H1 (cell line): ENCODE measurements at regions not wholly inside any gene's neighbourhood (a gene's known extent, or its start where the extent isn't known, plus 50 kb on each side); places are given as distances from the start of the nearest gene placed in this dataset.

ENCODE experiments used
- CTCF ChIA-PET: fragments of 300-600 bp; sonication (Branson Sonifier 250); formaldehyde crosslinking; loops from one replicate; lab custom pipeline; 2021; ENCODE audit not compliant: partially characterized antibody; lab: Charles Lee
- POLR2A ChIA-PET: fragments of 300-600 bp; sonication (Branson Sonifier 250); formaldehyde crosslinking; loops from one replicate; lab custom pipeline; 2021; ENCODE audit warnings: inconsistent platforms; ENCODE audit not compliant: partially characterized antibody; lab: Charles Lee
- DNase-seq, 2 experiments: peaks; one replicate each; pipeline versions ENCODE4 v3.0.0 to v3.0.0-alpha.2; 2010 to 2022; ENCODE audit warnings: low spot score in 2 of 2, low read depth in 1 of 2, mixed read lengths in 1 of 2
- FAIRE-seq: peaks from 2 replicates; lab custom pipeline; 2011; peaks lifted over from hg19 to GRCh38; lab: Jason Lieb, UNC
- H2AFZ ChIP-seq: 2 replicates; pipeline ENCODE4 v1.8.1; 2012; ENCODE audit warnings: low read length, inconsistent platforms
- H2AK5ac ChIP-seq: 2 replicates; pipeline ENCODE4 v1.6.1; 2013; ENCODE audit warnings: low read depth, low read length
- H2BK120ac ChIP-seq: replicated peaks from 2 replicates; pipeline ENCODE3; 2013; ENCODE audit warnings: low read depth, low read length, inconsistent platforms
- H2BK12ac ChIP-seq: 2 replicates; pipeline ENCODE4 v1.6.1; 2013; ENCODE audit warnings: low read depth, low read length
- H2BK15ac ChIP-seq: 2 replicates; pipeline ENCODE4 v1.6.1; 2013; ENCODE audit warnings: low read length
- H2BK20ac ChIP-seq: 2 replicates; pipeline ENCODE4 v1.6.1; 2013; ENCODE audit warnings: low read length
- H2BK5ac ChIP-seq: 2 replicates; pipeline ENCODE4 v1.6.1; 2013; ENCODE audit warnings: low read depth, low read length
- H3K14ac ChIP-seq: 2 replicates; pipeline ENCODE4 v1.6.1; 2013; ENCODE audit warnings: inconsistent platforms; ENCODE audit not compliant: insufficient read length
- H3K18ac ChIP-seq: 2 replicates; pipeline ENCODE4 v1.6.1; 2013; ENCODE audit warnings: low read length; ENCODE audit errors: extremely low read depth
- H3K23ac ChIP-seq: 2 replicates; pipeline ENCODE4 v1.6.1; 2013; ENCODE audit warnings: inconsistent platforms; ENCODE audit not compliant: insufficient read length
- H3K23me2 ChIP-seq: 2 replicates; pipeline ENCODE4 v1.6.1; 2013; ENCODE audit warnings: low read depth, low read length
- H3K27ac ChIP-seq: 2 replicates; pipeline ENCODE4 v1.6.1; 2011; ENCODE audit warnings: low read depth, low read length, inconsistent platforms
- H3K27me3 ChIP-seq, 4 experiments: replicated peaks in 1 of 4; 1 replicate in 1 of 4; 2 replicates in 3 of 4; pipeline versions ENCODE4 v1.6.1 to v1.8.1; 2011 to 2013; ENCODE audit warnings: low read length in 3 of 4, mild to moderate bottlenecking in 3 of 4, inconsistent platforms in 2 of 4, mixed read lengths in 2 of 4, moderate library complexity in 1 of 4; ENCODE audit not compliant: control insufficient read depth in 3 of 4, insufficient read depth in 3 of 4; ENCODE audit errors: extremely low read depth in 1 of 4
- H3K36me3 ChIP-seq, 4 experiments: 2 replicates each; pipeline versions ENCODE4 v1.6.1 to v1.8.1; 2011 to 2013; ENCODE audit warnings: mild to moderate bottlenecking in 4 of 4, low read length in 3 of 4, moderate library complexity in 2 of 4, control low read depth in 1 of 4, inconsistent platforms in 1 of 4; ENCODE audit not compliant: insufficient read depth in 4 of 4, control insufficient read depth in 2 of 4
- H3K4ac ChIP-seq: replicated peaks from 2 replicates; pipeline ENCODE3; 2013; ENCODE audit warnings: low read length, low read depth, mixed read lengths, inconsistent platforms; ENCODE audit not compliant: insufficient read length
- H3K4me1 ChIP-seq, 4 experiments: replicated peaks in 1 of 4; 1 replicate in 1 of 4; 2 replicates in 3 of 4; pipeline versions ENCODE4 v1.6.1 to v1.8.1; 2011 to 2013; ENCODE audit warnings: low read length in 3 of 4, inconsistent platforms in 2 of 4, mixed read lengths in 1 of 4; ENCODE audit not compliant: insufficient read depth in 4 of 4, control insufficient read depth in 3 of 4
- H3K4me2 ChIP-seq, 2 experiments: 2 replicates each; pipeline versions ENCODE4 v1.6.1 to v1.8.1; 2011 to 2013; ENCODE audit warnings: low read depth in 2 of 2, low read length in 2 of 2, control low read depth in 1 of 2, inconsistent platforms in 1 of 2, mild to moderate bottlenecking in 1 of 2; ENCODE audit not compliant: insufficient read depth in 1 of 2
- H3K4me3 ChIP-seq, 4 experiments: fragments of 200-600, 300-600 bp in 1 of 4; sonication (generic), shearing (Covaris generic), sonication (Bioruptor Twin) in 1 of 4; 2 replicates each; pipeline versions ENCODE4 v1.5.1 to v1.8.1; 2011 to 2016; ENCODE audit warnings: low read length in 4 of 4, low read depth in 3 of 4, control low read depth in 2 of 4, inconsistent platforms in 2 of 4, mild to moderate bottlenecking in 2 of 4, mixed read lengths in 1 of 4, moderate library complexity in 1 of 4; ENCODE audit not compliant: insufficient read depth in 2 of 4; ENCODE audit errors: extremely low read depth in 1 of 4
- H3K56ac ChIP-seq: replicated peaks from 2 replicates; pipeline ENCODE3; 2013; ENCODE audit warnings: low read depth, mild to moderate bottlenecking, mixed read lengths, low read length, inconsistent platforms; ENCODE audit not compliant: insufficient read length
- H3K79me1 ChIP-seq: 2 replicates; pipeline ENCODE4 v1.6.1; 2013; ENCODE audit warnings: low read depth, low read length, control low read depth
- H3K79me2 ChIP-seq, 2 experiments: 2 replicates each; pipeline versions ENCODE4 v1.6.1 to v1.8.1; 2012 to 2013; ENCODE audit warnings: low read length in 2 of 2, mild to moderate bottlenecking in 2 of 2, inconsistent platforms in 1 of 2; ENCODE audit not compliant: insufficient read depth in 2 of 2, control insufficient read depth in 1 of 2
- H3K9ac ChIP-seq, 4 experiments: replicated peaks in 1 of 4; 1 replicate in 1 of 4; 2 replicates in 3 of 4; pipeline versions ENCODE4 v1.6.1 to v1.8.1; 2011 to 2013; ENCODE audit warnings: low read depth in 3 of 4, low read length in 3 of 4, control low read depth in 2 of 4, mild to moderate bottlenecking in 2 of 4, moderate library complexity in 2 of 4, inconsistent platforms in 1 of 4; ENCODE audit errors: extremely low read depth in 1 of 4
- H3K9me3 ChIP-seq, 2 experiments: 2 replicates each; pipeline versions ENCODE4 v1.6.1 to v1.8.1; 2012 to 2013; ENCODE audit warnings: mild to moderate bottlenecking in 2 of 2, moderate library complexity in 2 of 2, control low read depth in 1 of 2, inconsistent platforms in 1 of 2, low read depth in 1 of 2, low read length in 1 of 2, mixed read lengths in 1 of 2; ENCODE audit not compliant: insufficient read depth in 2 of 2
- H4K20me1 ChIP-seq, 2 experiments: replicated peaks in 1 of 2; 2 replicates each; pipeline versions ENCODE3 to v1.8.1; 2011 to 2013; ENCODE audit warnings: inconsistent platforms in 2 of 2, low read length in 2 of 2, mild to moderate bottlenecking in 1 of 2; ENCODE audit not compliant: insufficient read depth in 2 of 2, control insufficient read depth in 1 of 2
- H4K5ac ChIP-seq: 2 replicates; pipeline ENCODE4 v1.6.1; 2013; ENCODE audit warnings: low read length, low read depth, mixed read lengths, inconsistent platforms; ENCODE audit not compliant: insufficient read length
- H4K8ac ChIP-seq: 2 replicates; pipeline ENCODE4 v1.8.0; 2013; ENCODE audit warnings: mild to moderate bottlenecking, moderate library complexity, low read length, inconsistent platforms; ENCODE audit not compliant: insufficient read depth; ENCODE audit errors: extremely low read depth
- H4K91ac ChIP-seq: replicated peaks from 2 replicates; pipeline ENCODE3; 2013; ENCODE audit warnings: low read length, mixed read lengths, inconsistent platforms; ENCODE audit not compliant: insufficient read length
- BRCA1 ChIP-seq: IDR thresholded peaks from 2 replicates; pipeline ENCODE4 v1.6.1; 2012; ENCODE audit warnings: low read depth, low read length, improper control_type of control experiment
- CTBP2 ChIP-seq: IDR thresholded peaks from 2 replicates; pipeline ENCODE4 v1.7.0; 2011; ENCODE audit warnings: borderline replicate concordance, mild to moderate bottlenecking, moderate library complexity, mixed read lengths, low read length; ENCODE audit not compliant: insufficient read depth, insufficient read length
- EZH2 ChIP-seq: fragments of 200-600 bp; sonication (generic); IDR thresholded peaks from 2 replicates; pipeline ENCODE4 v1.7.1; 2012; ENCODE audit warnings: low read depth, mild to moderate bottlenecking, moderate library complexity, low read length, inconsistent platforms; ENCODE audit not compliant: severe bottlenecking
- JUN ChIP-seq: IDR thresholded peaks from 2 replicates; pipeline ENCODE4 v1.6.1; 2011; ENCODE audit warnings: low read depth, mild to moderate bottlenecking, improper control_type of control experiment, low read length
- JUND ChIP-seq: IDR thresholded peaks from 2 replicates; pipeline ENCODE4 v1.6.1; 2011; ENCODE audit warnings: mild to moderate bottlenecking, improper control_type of control experiment, low read length
- RBBP5 ChIP-seq: IDR thresholded peaks from 2 replicates; pipeline ENCODE4 v1.7.1; 2012; ENCODE audit warnings: low read depth, mild to moderate bottlenecking, inconsistent platforms, low read length, moderate library complexity, borderline replicate concordance
- SIN3A ChIP-seq, 2 experiments: IDR thresholded peaks in 1 of 2; conservative IDR thresholded peaks in 1 of 2; 2 replicates each; pipeline ENCODE4 v1.6.1; 2011 to 2012; ENCODE audit warnings: low read length in 2 of 2, improper control_type of control experiment in 1 of 2, low read depth in 1 of 2, mild to moderate bottlenecking in 1 of 2
- TAF1 ChIP-seq: IDR thresholded peaks from 2 replicates; pipeline ENCODE4 v1.6.1; 2011; ENCODE audit warnings: mild to moderate bottlenecking, low read depth, low read length
- TCF12 ChIP-seq: IDR thresholded peaks from 2 replicates; pipeline ENCODE4 v1.6.1; 2011; ENCODE audit warnings: low read depth, mild to moderate bottlenecking, low read length
- WGBS, 2 experiments: shearing (Covaris generic) in 1 of 2; methylation state at CpG; one replicate each; pipeline versions ENCODE4 v1.1.6 to v1.1.7; 2013 to 2015; ENCODE audit warnings: low lambda C conversion rate in 2 of 2, mixed read lengths in 2 of 2, inconsistent platforms in 1 of 2, low coverage in 1 of 2, missing lambda C conversion rate in 1 of 2; ENCODE audit not compliant: insufficient replicate concordance in 2 of 2, insufficient coverage in 1 of 2, insufficient read length in 1 of 2; ENCODE audit errors: extremely low coverage in 1 of 2, missing lambda C conversion rate in 1 of 2; 5-methylcytosine and 5-hydroxymethylcytosine counted together

DNA sequence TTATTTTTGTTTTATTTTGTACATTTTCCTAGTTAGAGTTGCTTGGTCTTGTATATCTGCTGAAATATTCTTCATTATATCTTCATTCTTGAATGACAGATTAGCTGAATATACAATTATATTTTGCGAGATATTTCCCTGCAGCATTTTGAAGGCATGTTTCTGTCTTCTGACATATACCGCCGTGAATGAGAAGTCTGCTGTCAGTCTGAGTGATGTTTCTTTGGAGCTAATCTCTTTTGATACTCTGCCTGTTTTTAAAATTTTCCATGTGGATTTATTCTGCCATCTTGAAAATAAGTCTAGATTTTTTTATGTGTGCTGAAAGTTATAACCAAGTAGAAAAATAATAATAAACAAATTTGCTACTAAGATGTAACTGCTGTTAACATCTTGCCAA, 148.5 kb downstream of the MAGEC1 start:
- Histone ChIP-seq H3K23me2 (no peaks in the 10 kb centered on the region), H3K56ac (no peak overlapping the region), H4K8ac (no peak overlapping the region), H4K91ac (no peak overlapping the region), H3K4me3 (no peak overlapping the region), H3K9me3 (no peaks in the 10 kb centered on the region), H3K36me3 (no peaks in the 10 kb centered on the region), H4K5ac (no peak overlapping the region), H3K79me2 (no peaks in the 10 kb centered on the region), H3K27me3 (no peaks in the 10 kb centered on the region), H2AFZ (no peak overlapping the region), H4K20me1 (no peaks in the 10 kb centered on the region), H3K27ac (no peak overlapping the region), H3K4ac (no peak overlapping the region), H3K18ac (no peak overlapping the region), H2BK120ac (no peak overlapping the region), H3K4me2 (no peak overlapping the region), H3K9ac (no peak overlapping the region), H3K23ac (no peak overlapping the region), H3K79me1 (no peaks in the 10 kb centered on the region), H2BK5ac (no peak overlapping the region), H2BK12ac (no peak overlapping the region), H2BK15ac (no peak overlapping the region), H3K14ac (no peak overlapping the region), H2BK20ac (no peak overlapping the region), H3K4me1 (no peaks in the 10 kb centered on the region), H2AK5ac (no peak overlapping the region)
- FAIRE-seq = no peak
- no peak for DNase-seq
- ChIA-PET POLR2A (no interaction called here), CTCF (no interaction called here)
- WGBS, 2 experiments = 88% methylated on average over 3 of the region's 3 CpGs; no CpG with 5 or more reads in 1 of the 2 experiments
- TF ChIP-seq SIN3A (conservative IDR thresholded peaks at IDR 0.05 in 1 of 2, IDR thresholded peaks at IDR 0.05 in 1 of 2; ENCODE audit: low read depth in 1 of 2, low read length in 2 of 2) = no peak
- no peak for TF ChIP-seq TCF12
- TF ChIP-seq JUND = no peak
- TF ChIP-seq CTBP2 = no peak
- TF ChIP-seq RBBP5 = no peak
- TF ChIP-seq BRCA1 = no peak
- no peak for TF ChIP-seq EZH2
- no peak for TF ChIP-seq TAF1
- no peak for TF ChIP-seq JUN
